Right lobe of liver (tissue), 4 donors: ENCODE measurements at regions not wholly inside any gene's neighbourhood (a gene's known extent, or its start where the extent isn't known, plus 50 kb on each side); places are given as distances from the start of the nearest gene placed in this dataset.

Experiments
- POLR2A ChIP-seq: fragments of 450-650 bp; IDR thresholded peaks from one replicate; pipeline ENCODE4 v1.6.1; 2017; ENCODE audit warnings: antibody characterized with exemption, mild to moderate bottlenecking
- TF ChIP-seq, protein P1 (sequence below), 4 donors: fragments of 200-600 bp in 3 of 4; fragments of 450-650 bp in 1 of 4; IDR thresholded peaks; one replicate each; pipeline versions ENCODE4 v1.5.1 to v1.8.0; 2016 to 2022; ENCODE audit warnings: antibody characterized with exemption in 4 of 4, mild to moderate bottlenecking in 2 of 4
- donor health status: DM: no; HTN: no; CAD: no.
- donor health status: DM: no; HTN: no; CAD: no.
- donor health status: DM: no; HTN: yes; CAD: no.

DNA sequence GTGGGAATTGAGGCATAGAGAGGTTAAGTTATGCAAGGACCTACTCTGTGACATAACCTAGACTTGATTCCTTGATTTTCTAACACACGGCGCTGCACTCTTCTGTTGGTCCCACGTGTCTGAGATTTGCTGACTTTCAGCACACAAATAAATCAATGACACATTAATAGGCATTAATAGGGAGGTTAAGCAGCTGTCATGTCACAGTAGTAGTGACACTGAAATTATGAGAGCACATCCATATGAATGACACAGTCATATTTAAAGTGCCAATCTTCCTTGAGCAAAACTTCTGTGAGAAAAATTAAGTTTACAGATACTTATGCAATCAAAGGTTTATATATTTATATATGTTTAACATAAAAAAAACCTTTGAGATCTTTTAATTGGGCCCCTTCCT lies 805.4 kb upstream of the SORCS1 start:
- TF ChIP-seq POLR2A: no peak
- TF ChIP-seq, protein P1, sequence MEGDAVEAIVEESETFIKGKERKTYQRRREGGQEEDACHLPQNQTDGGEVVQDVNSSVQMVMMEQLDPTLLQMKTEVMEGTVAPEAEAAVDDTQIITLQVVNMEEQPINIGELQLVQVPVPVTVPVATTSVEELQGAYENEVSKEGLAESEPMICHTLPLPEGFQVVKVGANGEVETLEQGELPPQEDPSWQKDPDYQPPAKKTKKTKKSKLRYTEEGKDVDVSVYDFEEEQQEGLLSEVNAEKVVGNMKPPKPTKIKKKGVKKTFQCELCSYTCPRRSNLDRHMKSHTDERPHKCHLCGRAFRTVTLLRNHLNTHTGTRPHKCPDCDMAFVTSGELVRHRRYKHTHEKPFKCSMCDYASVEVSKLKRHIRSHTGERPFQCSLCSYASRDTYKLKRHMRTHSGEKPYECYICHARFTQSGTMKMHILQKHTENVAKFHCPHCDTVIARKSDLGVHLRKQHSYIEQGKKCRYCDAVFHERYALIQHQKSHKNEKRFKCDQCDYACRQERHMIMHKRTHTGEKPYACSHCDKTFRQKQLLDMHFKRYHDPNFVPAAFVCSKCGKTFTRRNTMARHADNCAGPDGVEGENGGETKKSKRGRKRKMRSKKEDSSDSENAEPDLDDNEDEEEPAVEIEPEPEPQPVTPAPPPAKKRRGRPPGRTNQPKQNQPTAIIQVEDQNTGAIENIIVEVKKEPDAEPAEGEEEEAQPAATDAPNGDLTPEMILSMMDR (IDR thresholded peaks at IDR 0.05): no peak
